OCI-LY3 (cell line): ENCODE measurements at regions not wholly inside any gene's neighbourhood (a gene's known extent, or its start where the extent isn't known, plus 50 kb on each side); places are given as distances from the start of the nearest gene placed in this dataset.

ENCODE experiments used
- H2AFZ ChIP-seq: fragments of 200-600, 300-600 bp; shearing (Covaris generic); 2 replicates; pipeline ENCODE4 v1.6.0; 2014; ENCODE audit warnings: antibody characterized with exemption, low read depth, low read length
- H3K27ac ChIP-seq: fragments of 200-600, 300-600 bp; sonication (generic); 2 replicates; pipeline ENCODE4 v1.5.1; 2014; ENCODE audit warnings: mild to moderate bottlenecking, low read length, moderate library complexity, mixed read lengths
- H3K27me3 ChIP-seq: fragments of 200-600, 300-600 bp; sonication (generic); 2 replicates; pipeline ENCODE4 v1.6.1; 2014; ENCODE audit warnings: low read depth, low read length, mixed read lengths
- H3K36me3 ChIP-seq: fragments of 200-600, 300-600 bp; sonication (generic); replicated peaks from 2 replicates; pipeline ENCODE3; 2014; ENCODE audit warnings: low read depth, low read length, mixed read lengths
- H3K4me1 ChIP-seq: fragments of 300-600, 200-600 bp; sonication (generic); 2 replicates; pipeline ENCODE4 v1.6.1; 2014; ENCODE audit warnings: low read length, mixed read lengths
- H3K4me2 ChIP-seq: fragments of 200-600, 300-600 bp; sonication (generic); 2 replicates; pipeline ENCODE4 v1.6.1; 2014; ENCODE audit warnings: low read length, mixed read lengths
- H3K4me3 ChIP-seq: fragments of 300-600, 200-600 bp; sonication (generic); 2 replicates; pipeline ENCODE4 v1.5.1; 2014; ENCODE audit warnings: antibody characterized with exemption, mild to moderate bottlenecking, low read length, moderate library complexity
- H3K79me2 ChIP-seq: fragments of 300-600, 200-600 bp; shearing (Covaris generic); 2 replicates; pipeline ENCODE4 v1.6.1; 2014; ENCODE audit warnings: mild to moderate bottlenecking, low read length, mixed read lengths
- H3K9ac ChIP-seq: fragments of 300-600, 200-600 bp; shearing (Covaris generic); 2 replicates; pipeline ENCODE4 v1.6.0; 2014; ENCODE audit warnings: mild to moderate bottlenecking, low read length, moderate library complexity
- H3K9me3 ChIP-seq: fragments of 200-600, 300-600 bp; shearing (Covaris generic); 2 replicates; pipeline ENCODE4 v1.6.1; 2014; ENCODE audit warnings: low read length, mixed read lengths; ENCODE audit not compliant: insufficient read depth
- H4K20me1 ChIP-seq: fragments of 200-600, 300-600 bp; sonication (generic); 2 replicates; pipeline ENCODE4 v1.6.1; 2016; ENCODE audit warnings: low read length, mixed read lengths; ENCODE audit not compliant: insufficient read depth
- CTCF ChIP-seq: fragments of 200-600, 300-600 bp; sonication (generic); IDR thresholded peaks from 2 replicates; pipeline ENCODE4 v1.5.1; 2014; ENCODE audit warnings: antibody characterized with exemption, low read length, low read depth
- EZH2phosphoT487 ChIP-seq: fragments of 200-600 bp; shearing (Covaris generic); IDR thresholded peaks from 2 replicates; pipeline ENCODE4 v1.6.1; 2018; ENCODE audit warnings: antibody characterized with exemption, mixed run types, low read depth

GRCh38 chr16:77592021-77592420 lies 130.3 kb upstream of the NUDT7 start:
- H3K27me3 ChIP-seq = peaks cover 16% of the 10 kb centered on the region
- H3K36me3 ChIP-seq = no peaks in the 10 kb centered on the region
- no peak overlapping the region for H2AFZ ChIP-seq
- H3K9me3 ChIP-seq = no peaks in the 10 kb centered on the region
- TF ChIP-seq EZH2phosphoT487 (no peak), CTCF (no peak)
- H3K4me1 ChIP-seq = no peaks in the 10 kb centered on the region
- H3K4me2 ChIP-seq = no peak overlapping the region
- H3K27ac ChIP-seq = no peak overlapping the region
- H3K9ac ChIP-seq = no peak overlapping the region
- H4K20me1 ChIP-seq = no peaks in the 10 kb centered on the region
- no peak overlapping the region for H3K4me3 ChIP-seq
- no peaks in the 10 kb centered on the region for H3K79me2 ChIP-seq

DNA sequence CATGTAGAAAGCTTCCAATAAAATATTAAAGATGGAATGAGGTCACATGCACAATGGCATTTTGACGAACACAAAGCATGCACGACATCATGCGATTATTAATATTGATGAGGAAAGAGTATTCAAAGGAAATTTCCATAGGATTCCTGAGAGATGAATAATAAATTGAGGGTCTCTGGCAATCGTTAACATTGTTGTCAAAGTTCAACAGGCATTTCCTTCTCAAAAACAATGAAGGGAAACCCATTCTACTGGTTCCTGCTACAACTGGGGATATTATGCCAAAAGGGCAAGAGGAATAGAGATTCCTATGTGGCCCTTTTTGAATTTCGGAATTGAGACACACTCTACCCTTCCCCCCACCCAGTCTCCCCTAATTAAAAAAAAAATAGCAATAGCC lies 128.3 kb upstream of the NUDT7 start:
- no peak overlapping the region for H3K9ac ChIP-seq
- H3K9me3 ChIP-seq = no peaks in the 10 kb centered on the region
- H3K27me3 ChIP-seq = peaks cover 27% of the 10 kb centered on the region
- no peaks in the 10 kb centered on the region for H3K4me1 ChIP-seq
- no peaks in the 10 kb centered on the region for H4K20me1 ChIP-seq
- no peak overlapping the region for H3K4me3 ChIP-seq
- H3K79me2 ChIP-seq = no peaks in the 10 kb centered on the region
- TF ChIP-seq EZH2phosphoT487 (no peak), CTCF (no peak)
- H3K4me2 ChIP-seq = no peak overlapping the region
- H3K36me3 ChIP-seq = no peaks in the 10 kb centered on the region
- no peak overlapping the region for H3K27ac ChIP-seq
- H2AFZ ChIP-seq = no peak overlapping the region

- TF ChIP-seq CTCF (no peak), EZH2phosphoT487 (no peak)
- no peak overlapping the region for H3K9ac ChIP-seq
- H4K20me1 ChIP-seq = no peaks in the 10 kb centered on the region
- H3K27ac ChIP-seq = no peak overlapping the region
- no peaks in the 10 kb centered on the region for H3K36me3 ChIP-seq
- H3K27me3 ChIP-seq = peaks cover 29% of the 10 kb centered on the region
- no peak overlapping the region for H3K4me2 ChIP-seq
- H3K9me3 ChIP-seq = no peaks in the 10 kb centered on the region
- H3K79me2 ChIP-seq = no peaks in the 10 kb centered on the region
- no peaks in the 10 kb centered on the region for H3K4me1 ChIP-seq
- no peak overlapping the region for H3K4me3 ChIP-seq
- no peak overlapping the region for H2AFZ ChIP-seq
Measured at GRCh38 chr16:77594799-77595596, 127.3 kb upstream of the NUDT7 start.

GRCh38 chr16:77596261-77596660 lies 126.1 kb upstream of the NUDT7 start:
- H3K4me2 ChIP-seq = no peak overlapping the region
- H3K27ac ChIP-seq = no peak overlapping the region
- no peaks in the 10 kb centered on the region for H3K79me2 ChIP-seq
- H3K27me3 ChIP-seq = peaks cover 29% of the 10 kb centered on the region
- H3K9ac ChIP-seq = no peak overlapping the region
- H3K4me3 ChIP-seq = no peak overlapping the region
- no peak overlapping the region for H2AFZ ChIP-seq
- TF ChIP-seq CTCF = no peak
- no peak for TF ChIP-seq EZH2phosphoT487
- no peaks in the 10 kb centered on the region for H4K20me1 ChIP-seq
- H3K4me1 ChIP-seq = no peaks in the 10 kb centered on the region
- no peaks in the 10 kb centered on the region for H3K9me3 ChIP-seq
- no peaks in the 10 kb centered on the region for H3K36me3 ChIP-seq
